ENCODE measurements at regions not wholly inside any gene's neighbourhood (a gene's known extent, or its start where the extent isn't known, plus 50 kb on each side); places are given as distances from the start of the nearest gene placed in this dataset.

- Histone ChIP-seq H3K9me3 (ENCODE audit: low read depth, low read length, poor library complexity, severe bottlenecking) (peaks cover 6% of the 10 kb centered on the region), H3K27ac (ENCODE audit: low read depth, low read length, poor library complexity, severe bottlenecking) (no peak overlapping the region), H3K27me3 (replicated peaks; ENCODE audit: insufficient read depth, low read depth, low read length, poor library complexity) (no peaks in the 10 kb centered on the region), H3K36me3 (ENCODE audit: insufficient read depth, low read length, poor library complexity, severe bottlenecking) (no peaks in the 10 kb centered on the region), H3K4me3 (ENCODE audit: low read depth, low read length, poor library complexity, severe bottlenecking) (no peak overlapping the region), H3K4me1 (ENCODE audit: insufficient read depth, low read length, poor library complexity, severe bottlenecking) (no peaks in the 10 kb centered on the region)
- BruUV-seq (replicated peaks) = no TSS peak
- CTCF ChIA-PET = no interaction called here
- POLR2A ChIA-PET (ENCODE audit: low non-redundant PET) = no interaction called here
- DNase-seq (ENCODE audit: low spot score) = no peak
- TF ChIP-seq EZH2 (IDR thresholded peaks at IDR 0.05; ENCODE audit: borderline replicate concordance, low read depth, low read length, poor library complexity, severe bottlenecking) (no peak), CTCF (conservative IDR thresholded peaks at IDR 0.05; ENCODE audit: low read depth, low read length) (no peak)
- intact Hi-C loops (cut with micrococcal nuclease; ENCODE audit: unreplicated experiment) = no loop called here
These were observed 103.6 kb upstream of the NEO1 start for GRCh38 chr15:72948662-72949061.

- Histone ChIP-seq H3K4me1 (ENCODE audit: insufficient read depth, low read length, poor library complexity, severe bottlenecking) (no peaks in the 10 kb centered on the region), H3K27me3 (replicated peaks; ENCODE audit: insufficient read depth, low read depth, low read length, poor library complexity) (peaks cover 3% of the 10 kb centered on the region), H3K36me3 (ENCODE audit: insufficient read depth, low read length, poor library complexity, severe bottlenecking) (no peaks in the 10 kb centered on the region), H3K4me3 (ENCODE audit: low read depth, low read length, poor library complexity, severe bottlenecking) (no peak overlapping the region), H3K27ac (ENCODE audit: low read depth, low read length, poor library complexity, severe bottlenecking) (no peak overlapping the region), H3K9me3 (ENCODE audit: low read depth, low read length, poor library complexity, severe bottlenecking) (peaks cover 6% of the 10 kb centered on the region)
- POLR2A ChIA-PET (ENCODE audit: low non-redundant PET) = no interaction called here
- CTCF ChIA-PET = no interaction called here
- intact Hi-C loops (cut with micrococcal nuclease; ENCODE audit: unreplicated experiment) = no loop called here
- no peak for TF ChIP-seq CTCF (conservative IDR thresholded peaks at IDR 0.05; ENCODE audit: low read depth, low read length)
- TF ChIP-seq EZH2 (IDR thresholded peaks at IDR 0.05; ENCODE audit: borderline replicate concordance, low read depth, low read length, poor library complexity, severe bottlenecking) = no peak
- DNase-seq (ENCODE audit: low spot score) = no peak
- BruUV-seq (replicated peaks) = no TSS peak
These were observed 104.6 kb upstream of the NEO1 start for GRCh38 chr15:72947709-72948108.

- H3K27me3 ChIP-seq (replicated peaks; ENCODE audit: insufficient read depth, low read depth, low read length, poor library complexity) = peaks cover 3% of the 10 kb centered on the region
- H3K4me1 ChIP-seq (ENCODE audit: insufficient read depth, low read length, poor library complexity, severe bottlenecking) = no peaks in the 10 kb centered on the region
- no peak overlapping the region for H3K27ac ChIP-seq (ENCODE audit: low read depth, low read length, poor library complexity, severe bottlenecking)
- DNase-seq (ENCODE audit: low spot score) = no peak
- no TSS peak for BruUV-seq (replicated peaks)
- no peaks in the 10 kb centered on the region for H3K36me3 ChIP-seq (ENCODE audit: insufficient read depth, low read length, poor library complexity, severe bottlenecking)
- POLR2A ChIA-PET (ENCODE audit: low non-redundant PET) = no interaction called here
- CTCF ChIA-PET = no interaction called here
- no peak overlapping the region for H3K4me3 ChIP-seq (ENCODE audit: low read depth, low read length, poor library complexity, severe bottlenecking)
- intact Hi-C loops (cut with micrococcal nuclease; ENCODE audit: unreplicated experiment) = no loop called here
- peaks cover 6% of the 10 kb centered on the region for H3K9me3 ChIP-seq (ENCODE audit: low read depth, low read length, poor library complexity, severe bottlenecking)
- TF ChIP-seq CTCF (conservative IDR thresholded peaks at IDR 0.05; ENCODE audit: low read depth, low read length) (no peak), EZH2 (IDR thresholded peaks at IDR 0.05; ENCODE audit: borderline replicate concordance, low read depth, low read length, poor library complexity, severe bottlenecking) (no peak)
These were observed 107.7 kb upstream of the NEO1 start for GRCh38 chr15:72944565-72944964.
